T-helper 17 cell (primary cell): ENCODE measurements at regions not wholly inside any gene's neighbourhood (a gene's known extent, or its start where the extent isn't known, plus 50 kb on each side); places are given as distances from the start of the nearest gene placed in this dataset.
"Not testable (repeated sequence)": the region's sequence is repeated elsewhere in the genome, so short reads cannot be mapped to it uniquely, and the experiment has no call there.

ENCODE experiments used
- ATAC-seq: fragments of 150-1000 bp; cut with Tn5 transposase; 2 replicates; pipeline ENCODE4 v1.10.0; 2021; ENCODE audit warnings: mild to moderate bottlenecking, moderate library complexity
- DNase-seq, 3 donors: peaks; one replicate each; pipeline versions ENCODE4 v3.0.0 to v3.0.0-alpha.2; 2020 to 2021
- H3K9me3 ChIP-seq: one replicate; pipeline ENCODE4 v1.7.0; 2013; ENCODE audit warnings: low read length, mild to moderate bottlenecking; ENCODE audit not compliant: control insufficient read depth, poor library complexity, severe bottlenecking
- H3K27ac Mint-ChIP-seq: one replicate; pipeline ENCODE4 v1.8.0; 2022; ENCODE audit warnings: mild to moderate bottlenecking, moderate library complexity, mixed read lengths
- H3K27me3 Mint-ChIP-seq: one replicate; pipeline ENCODE4 v1.8.0; 2022; ENCODE audit warnings: mixed read lengths
- H3K36me3 Mint-ChIP-seq: one replicate; pipeline ENCODE4 v1.8.0; 2022; ENCODE audit warnings: low read depth, mixed read lengths
- H3K4me1 Mint-ChIP-seq: one replicate; pipeline ENCODE4 v1.8.0; 2022; ENCODE audit warnings: mild to moderate bottlenecking, mixed read lengths
- H3K4me3 Mint-ChIP-seq: one replicate; pipeline ENCODE4 v1.8.0; 2022; ENCODE audit warnings: mild to moderate bottlenecking, moderate library complexity, mixed read lengths

DNA sequence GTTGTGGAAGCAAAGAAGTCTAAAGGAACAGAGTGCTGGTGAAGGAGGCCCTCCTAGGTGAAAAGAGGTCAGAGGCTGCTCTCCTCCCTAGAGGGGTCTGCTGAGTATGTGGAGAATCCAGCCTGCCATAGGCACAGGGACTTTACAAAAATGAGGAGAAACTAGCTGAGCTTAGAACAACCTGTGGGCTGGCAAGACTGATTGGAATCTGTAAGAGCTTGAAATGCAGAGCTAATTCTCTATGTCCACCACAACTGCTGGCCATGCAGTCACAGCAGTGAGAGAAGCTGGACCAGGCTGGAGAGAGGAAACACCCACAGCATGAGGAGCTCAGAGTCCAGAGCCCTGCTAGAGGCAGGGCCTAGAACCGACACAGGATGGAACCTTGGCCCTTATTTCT is 251.0 kb upstream of the MGAT5 start:
- Mint-ChIP-seq H3K36me3 (no peaks in the 10 kb centered on the region), H3K27ac (no peak overlapping the region), H3K4me3 (no peak overlapping the region), H3K4me1 (peaks cover 3% of the 10 kb centered on the region), H3K27me3 (peaks cover 20% of the 10 kb centered on the region)
- ATAC-seq = no peak
- no peaks in the 10 kb centered on the region for H3K9me3 ChIP-seq
- DNase-seq = no peak

DNA sequence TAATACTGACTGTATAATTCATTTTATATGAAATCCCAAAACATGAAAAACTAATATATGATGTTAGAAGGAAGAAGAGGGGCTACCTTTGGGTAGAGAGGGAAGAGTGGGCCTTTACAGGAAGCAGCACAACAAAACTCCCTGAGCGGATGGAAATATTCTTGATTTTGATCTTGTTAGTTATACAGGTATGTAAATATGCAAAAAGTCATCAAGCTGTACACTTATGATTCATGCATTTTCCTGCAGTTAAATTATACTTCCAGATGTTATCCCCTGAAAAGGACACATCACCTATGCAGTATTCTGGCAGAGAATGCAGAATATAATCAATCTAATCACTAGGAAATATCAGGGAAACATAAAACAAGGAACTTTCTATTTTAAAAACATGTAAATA is 249.4 kb upstream of the MGAT5 start:
- Mint-ChIP-seq H3K4me1 (peaks cover 3% of the 10 kb centered on the region), H3K27me3 (peaks cover 17% of the 10 kb centered on the region), H3K4me3 (no peak overlapping the region), H3K36me3 (no peaks in the 10 kb centered on the region), H3K27ac (no peak overlapping the region)
- DNase-seq (no peak), ATAC-seq (no peak)
- no peaks in the 10 kb centered on the region for H3K9me3 ChIP-seq

DNA sequence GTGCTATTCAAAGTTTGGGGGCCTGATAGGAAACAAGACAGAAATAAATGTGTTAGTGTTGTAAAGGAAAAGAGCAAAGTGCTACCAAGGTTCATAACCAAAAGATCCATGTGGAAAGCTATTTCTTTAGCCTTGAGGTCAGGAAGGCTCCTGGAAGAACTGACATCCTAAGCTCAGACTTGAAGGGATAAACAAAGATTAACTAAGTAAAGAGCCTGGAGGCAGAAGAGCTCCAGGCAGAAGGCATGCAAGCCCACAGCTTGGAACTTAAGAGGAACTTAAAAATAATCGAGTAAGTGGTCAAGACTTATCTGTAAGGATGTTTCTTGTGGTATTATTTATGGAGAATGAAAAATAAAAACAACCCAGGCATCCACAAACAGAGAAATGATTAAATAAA is 245.0 kb upstream of the MGAT5 start:
- ATAC-seq (no peak), DNase-seq (no peak)
- Mint-ChIP-seq H3K36me3 (no peaks in the 10 kb centered on the region), H3K27me3 (no peaks in the 10 kb centered on the region), H3K4me3 (no peak overlapping the region), H3K27ac (no peak overlapping the region), H3K4me1 (peaks cover 3% of the 10 kb centered on the region)
- no peaks in the 10 kb centered on the region for H3K9me3 ChIP-seq

DNA sequence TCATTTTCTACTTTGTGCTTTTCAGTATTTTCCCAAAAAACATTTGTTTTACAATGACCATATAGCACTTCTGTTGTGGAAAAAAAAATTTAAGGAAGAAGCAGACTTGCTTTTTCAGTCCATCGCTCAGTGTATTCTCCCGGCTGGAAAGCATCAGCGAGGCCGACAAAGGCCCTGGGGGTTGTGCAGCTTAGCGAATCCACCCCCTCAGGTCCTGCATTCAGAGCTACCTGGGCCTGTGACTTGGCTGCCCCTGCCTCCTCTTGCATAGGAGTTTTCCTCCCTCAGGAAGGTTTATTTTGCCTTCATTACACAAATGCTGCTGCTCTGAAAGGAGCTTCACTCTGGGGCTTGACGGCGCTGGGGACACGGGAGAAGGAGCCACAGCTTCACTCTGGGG is 244.4 kb upstream of the MGAT5 start:
- Mint-ChIP-seq H3K4me1 (peaks cover 3% of the 10 kb centered on the region), H3K27ac (no peak overlapping the region), H3K36me3 (no peaks in the 10 kb centered on the region), H3K4me3 (no peak overlapping the region), H3K27me3 (no peaks in the 10 kb centered on the region)
- no peaks in the 10 kb centered on the region for H3K9me3 ChIP-seq
- DNase-seq (no peak), ATAC-seq (no peak)

DNA sequence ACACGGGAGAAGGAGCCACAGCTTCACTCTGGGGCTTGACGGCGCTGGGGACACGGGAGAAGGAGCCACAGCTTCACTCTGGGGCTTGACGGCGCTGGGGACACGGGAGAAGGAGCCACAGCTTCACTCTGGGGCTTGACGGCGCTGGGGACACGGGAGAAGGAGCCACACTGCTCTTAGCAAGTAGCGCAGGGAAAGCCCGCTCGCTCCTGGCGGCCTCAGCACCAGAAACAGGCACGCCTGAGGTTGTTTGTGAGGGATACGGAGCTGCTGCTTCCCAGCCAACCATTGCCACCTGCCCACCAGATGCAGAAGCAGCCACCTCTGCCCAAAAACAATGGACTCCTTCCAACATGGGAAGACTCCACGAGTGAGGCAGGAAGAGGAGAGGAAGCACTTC is 244.0 kb upstream of the MGAT5 start:
- H3K4me1 Mint-ChIP-seq, ATAC-seq, H3K4me3 Mint-ChIP-seq, H3K27me3 Mint-ChIP-seq, DNase-seq, H3K27ac Mint-ChIP-seq, H3K9me3 ChIP-seq, H3K36me3 Mint-ChIP-seq: not testable (repeated sequence)

DNA sequence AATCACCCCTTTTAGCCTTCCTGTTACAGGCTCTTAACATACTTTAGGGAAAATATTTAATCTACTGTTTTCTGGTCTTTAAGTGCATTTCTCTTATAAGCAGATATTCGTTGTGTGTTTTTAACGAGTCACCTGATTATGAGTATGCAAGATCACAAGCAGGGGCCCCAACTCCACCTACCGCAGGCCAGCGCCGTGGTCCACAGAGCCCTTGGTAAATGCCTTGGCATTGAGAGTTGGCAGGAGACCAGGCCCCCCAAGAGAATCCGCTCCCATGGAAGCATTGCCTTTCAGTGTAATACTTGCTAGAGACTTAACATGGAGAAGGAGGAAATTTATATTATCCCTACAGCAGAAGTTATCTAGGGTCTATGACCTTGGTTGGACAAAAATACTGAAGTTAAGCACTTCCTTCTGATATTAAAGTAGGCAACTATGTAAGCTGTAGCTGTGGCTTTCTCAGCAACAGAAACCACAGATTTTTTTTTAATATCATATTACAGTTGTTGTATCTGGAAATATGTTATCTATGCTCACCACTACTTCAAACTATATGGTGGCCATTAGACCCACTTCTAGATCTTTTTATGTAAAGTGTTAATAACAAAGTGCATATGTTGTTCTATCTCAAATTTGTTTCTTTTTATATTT is 241.8 kb upstream of the MGAT5 start:
- ATAC-seq (no peak), DNase-seq (no peak)
- Mint-ChIP-seq H3K36me3 (no peaks in the 10 kb centered on the region), H3K27ac (no peak overlapping the region), H3K4me1 (peaks cover 3% of the 10 kb centered on the region), H3K27me3 (no peaks in the 10 kb centered on the region), H3K4me3 (no peak overlapping the region)
- H3K9me3 ChIP-seq = no peaks in the 10 kb centered on the region

DNA sequence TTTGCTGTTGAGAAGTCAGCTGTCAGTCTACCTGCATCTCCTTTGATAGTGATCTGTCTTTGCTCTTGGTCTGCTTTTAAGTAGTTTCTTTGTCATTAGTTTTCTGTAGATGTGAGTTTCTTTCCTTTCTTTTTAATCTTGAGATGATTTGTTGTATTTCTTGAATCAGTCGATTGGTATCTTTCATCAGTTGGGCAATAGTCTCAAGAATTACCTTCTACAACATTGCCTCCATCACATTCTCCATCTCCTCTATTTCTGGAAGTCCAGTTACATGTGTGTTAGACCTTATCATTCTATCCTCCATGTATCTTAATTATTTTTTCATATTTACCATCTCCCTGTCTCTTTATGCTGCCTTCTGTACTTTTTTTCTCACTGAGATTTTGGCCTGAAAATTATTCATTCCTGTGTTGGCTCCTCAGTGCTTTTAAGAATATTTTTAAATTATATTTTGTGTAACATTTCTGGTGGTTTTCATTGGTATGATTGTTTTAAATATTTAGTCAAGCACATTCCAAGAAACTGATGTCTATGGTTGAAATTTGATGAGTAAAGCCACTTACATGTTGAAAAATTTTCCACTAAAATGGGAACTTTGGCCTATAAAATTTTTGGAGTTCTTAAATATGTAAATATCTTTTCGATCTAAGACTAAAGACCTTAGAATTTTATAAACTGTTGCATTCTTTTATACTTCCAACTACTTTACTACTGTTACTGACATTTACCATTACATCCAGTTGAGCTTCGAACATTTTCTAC is 239.5 kb upstream of the MGAT5 start:
- ATAC-seq (no peak), DNase-seq (no peak)
- no peaks in the 10 kb centered on the region for H3K36me3 Mint-ChIP-seq
- peaks cover 3% of the 10 kb centered on the region for H3K4me1 Mint-ChIP-seq
- no peak overlapping the region for H3K4me3 Mint-ChIP-seq
- H3K27me3 Mint-ChIP-seq = no peaks in the 10 kb centered on the region
- H3K27ac Mint-ChIP-seq = no peak overlapping the region
- no peaks in the 10 kb centered on the region for H3K9me3 ChIP-seq

DNA sequence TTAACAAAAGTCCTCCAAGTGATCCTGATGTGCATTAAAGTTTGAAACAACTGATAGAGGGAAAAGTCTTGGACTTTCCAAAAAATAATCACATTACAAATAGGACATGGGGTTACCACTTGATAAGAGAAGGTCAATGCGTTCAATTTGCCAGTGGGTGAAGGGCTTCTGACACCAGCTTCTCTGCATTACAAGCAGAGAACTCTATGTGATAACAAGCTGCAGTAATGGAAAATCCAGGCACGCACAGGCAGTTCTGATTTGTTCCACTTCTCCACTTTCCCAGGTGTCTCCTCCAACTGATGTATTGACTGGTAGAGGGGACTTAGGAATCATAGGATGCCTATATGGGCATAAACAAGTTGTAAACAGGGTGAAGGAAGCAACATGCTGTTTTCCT is 234.0 kb upstream of the MGAT5 start:
- peaks cover 18% of the 10 kb centered on the region for H3K4me1 Mint-ChIP-seq
- H3K4me3 Mint-ChIP-seq = no peak overlapping the region
- no peaks in the 10 kb centered on the region for H3K9me3 ChIP-seq
- H3K27ac Mint-ChIP-seq = no peak overlapping the region
- peaks cover 14% of the 10 kb centered on the region for H3K27me3 Mint-ChIP-seq
- ATAC-seq = no peak
- DNase-seq = no peak
- no peaks in the 10 kb centered on the region for H3K36me3 Mint-ChIP-seq

DNA sequence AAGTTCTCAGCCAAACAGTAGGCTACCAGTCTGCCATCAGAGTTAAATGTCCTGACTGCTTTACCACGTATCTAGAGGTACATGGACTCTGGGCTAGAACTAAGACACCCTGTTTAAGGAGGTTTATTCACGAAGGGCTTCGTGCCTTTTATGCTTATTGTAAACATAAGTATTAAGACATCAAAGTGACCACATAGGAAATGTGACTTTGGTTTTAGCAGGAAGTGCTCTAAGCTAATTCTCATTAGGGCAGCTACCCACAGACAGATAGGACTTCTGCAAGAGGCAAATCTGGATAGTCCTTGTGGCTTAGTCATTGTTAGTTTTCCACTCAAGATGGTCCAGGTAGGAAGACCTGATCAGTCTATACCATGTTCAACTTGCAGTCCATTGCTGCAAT is 233.3 kb upstream of the MGAT5 start:
- no peak overlapping the region for H3K27ac Mint-ChIP-seq
- DNase-seq = no peak
- H3K36me3 Mint-ChIP-seq = no peaks in the 10 kb centered on the region
- no peak overlapping the region for H3K4me3 Mint-ChIP-seq
- peaks cover 18% of the 10 kb centered on the region for H3K4me1 Mint-ChIP-seq
- peak; percentile 49 for ATAC-seq
- H3K27me3 Mint-ChIP-seq = peaks cover 16% of the 10 kb centered on the region
- H3K9me3 ChIP-seq = no peaks in the 10 kb centered on the region

DNA sequence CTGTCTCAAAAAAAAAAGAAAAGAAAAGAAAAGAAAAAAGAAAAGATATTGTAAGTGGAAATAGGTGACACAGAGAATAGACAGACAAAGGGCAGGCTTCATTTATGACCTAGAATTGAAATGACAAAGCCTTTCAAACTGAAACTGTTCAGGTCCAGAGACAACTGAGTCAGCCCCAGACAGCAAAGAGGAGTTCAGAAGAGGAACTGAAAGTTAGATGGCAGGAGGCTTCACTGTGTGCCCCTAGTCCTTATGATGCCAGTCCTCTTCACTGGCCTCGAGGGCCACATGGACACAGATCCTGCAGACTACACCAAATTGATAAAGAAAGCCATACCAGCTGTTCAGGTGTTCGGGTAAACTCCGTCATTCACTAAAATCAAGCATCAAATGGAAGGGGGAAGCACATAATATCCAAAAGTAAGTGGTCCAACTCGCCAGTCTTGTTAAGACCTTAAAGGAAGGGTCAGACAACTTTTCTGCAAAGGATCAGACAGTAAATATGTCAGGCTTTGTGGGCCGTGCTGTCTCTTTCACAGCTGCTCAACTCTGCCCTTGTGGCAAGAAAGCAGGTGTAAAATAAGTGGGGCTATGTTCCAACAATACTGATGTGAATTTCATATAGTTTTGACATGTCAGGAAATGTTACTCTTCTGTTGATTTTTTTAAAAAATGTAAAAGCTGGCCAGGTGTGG is 231.9 kb upstream of the MGAT5 start:
- Mint-ChIP-seq H3K27me3 (peaks cover 30% of the 10 kb centered on the region), H3K4me3 (no peak overlapping the region), H3K36me3 (peaks cover 3% of the 10 kb centered on the region), H3K4me1 (peaks cover 18% of the 10 kb centered on the region), H3K27ac (peak overlapping the region; percentile 41)
- ATAC-seq (no peak), DNase-seq (no peak)
- no peaks in the 10 kb centered on the region for H3K9me3 ChIP-seq

DNA sequence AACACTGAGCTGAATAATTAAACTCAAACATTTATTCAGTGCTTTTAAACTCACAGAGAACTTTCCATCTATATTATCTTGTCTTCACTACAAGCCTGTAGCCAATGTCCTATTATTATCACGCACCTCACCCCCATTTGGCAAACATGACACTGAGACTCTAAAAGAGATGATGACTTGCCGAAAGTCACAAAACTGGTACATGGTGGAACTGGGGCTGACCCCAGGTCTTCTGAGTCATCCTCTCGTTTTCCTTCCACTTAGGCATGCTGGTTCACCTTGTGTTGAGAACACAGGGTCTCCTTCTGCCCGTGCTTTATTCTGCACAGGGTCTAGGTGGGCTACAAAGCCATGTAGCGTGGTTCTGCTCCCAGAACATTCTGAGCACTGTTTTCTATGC is 230.0 kb upstream of the MGAT5 start:
- Mint-ChIP-seq H3K4me1 (peaks cover 18% of the 10 kb centered on the region), H3K27ac (no peak overlapping the region), H3K36me3 (peaks cover 5% of the 10 kb centered on the region), H3K4me3 (no peak overlapping the region), H3K27me3 (peaks cover 46% of the 10 kb centered on the region)
- no peaks in the 10 kb centered on the region for H3K9me3 ChIP-seq
- ATAC-seq (no peak), DNase-seq (no peak)

DNA sequence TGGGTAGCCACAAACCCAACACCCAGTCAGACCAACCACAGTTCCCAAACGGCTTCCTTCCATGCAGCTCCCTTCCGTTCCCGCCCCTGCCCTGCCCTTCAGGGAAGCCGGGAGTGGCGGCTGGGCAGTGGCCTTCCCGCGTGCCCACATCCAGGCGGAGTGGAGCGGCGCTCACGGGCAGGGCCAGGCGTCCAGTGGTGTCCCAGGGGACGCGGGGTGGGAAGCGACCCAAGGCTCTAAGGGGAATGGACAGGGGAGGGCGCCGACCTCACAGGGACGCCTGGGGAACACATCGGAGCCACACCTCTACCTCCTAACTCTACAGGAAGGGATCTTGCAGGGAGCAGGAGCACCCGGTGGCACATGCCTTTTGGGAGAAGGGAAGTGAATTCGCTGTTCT is 225.9 kb upstream of the MGAT5 start:
- ATAC-seq (no peak), DNase-seq (no peak)
- Mint-ChIP-seq H3K4me3 (no peak overlapping the region), H3K4me1 (peaks cover 2% of the 10 kb centered on the region), H3K36me3 (peaks cover 5% of the 10 kb centered on the region), H3K27me3 (peaks cover 56% of the 10 kb centered on the region), H3K27ac (no peak overlapping the region)
- H3K9me3 ChIP-seq = no peaks in the 10 kb centered on the region

DNA sequence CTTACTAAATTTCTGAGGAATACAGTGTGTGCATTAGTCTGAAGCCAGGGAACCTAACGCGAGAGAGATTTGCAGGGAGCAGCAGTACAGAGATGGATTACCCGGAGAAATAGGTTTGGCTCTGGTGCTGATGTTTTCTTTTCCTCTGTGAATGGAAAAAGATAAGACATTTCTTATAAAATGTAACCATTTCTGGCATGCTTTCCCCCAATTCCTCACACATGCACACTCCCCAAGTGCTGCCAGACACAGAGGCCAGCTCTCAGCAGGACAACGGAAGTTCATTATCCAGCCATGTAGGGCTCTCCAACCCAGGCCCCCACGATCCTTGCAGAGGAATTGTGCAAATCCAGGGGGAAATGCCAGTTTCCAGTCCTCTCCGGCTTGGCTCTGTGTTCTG is 224.5 kb upstream of the MGAT5 start:
- no peaks in the 10 kb centered on the region for H3K9me3 ChIP-seq
- Mint-ChIP-seq H3K4me3 (no peak overlapping the region), H3K27ac (no peak overlapping the region), H3K27me3 (peaks cover 47% of the 10 kb centered on the region), H3K4me1 (no peaks in the 10 kb centered on the region), H3K36me3 (peaks cover 5% of the 10 kb centered on the region)
- DNase-seq = no peak
- ATAC-seq = no peak
